Fibroblast of mammary gland (primary cell): ENCODE measurements at regions not wholly inside any gene's neighbourhood (a gene's known extent, or its start where the extent isn't known, plus 50 kb on each side); places are given as distances from the start of the nearest gene placed in this dataset.

Experiments
- DNase-seq: peaks from one replicate; pipeline ENCODE4 v3.0.0-alpha.2; 2010; ENCODE audit warnings: low read depth
- H3K4me3 ChIP-seq: 2 replicates; pipeline ENCODE4 v1.5.1; 2011; ENCODE audit warnings: low read depth, mild to moderate bottlenecking, low read length, moderate library complexity; ENCODE audit not compliant: control insufficient read depth
- TF ChIP-seq, protein P1 (sequence below): conservative IDR thresholded peaks from 2 replicates; pipeline ENCODE4 v1.5.1; 2011; ENCODE audit warnings: low read depth, low read length, inconsistent platforms; ENCODE audit not compliant: control insufficient read depth, insufficient read depth

- DNase-seq = no peak
- H3K4me3 ChIP-seq = no peak overlapping the region
Observed at GRCh38 chrX:121336831-121337421, 289.5 kb downstream of the GLUD2 start.

DNA sequence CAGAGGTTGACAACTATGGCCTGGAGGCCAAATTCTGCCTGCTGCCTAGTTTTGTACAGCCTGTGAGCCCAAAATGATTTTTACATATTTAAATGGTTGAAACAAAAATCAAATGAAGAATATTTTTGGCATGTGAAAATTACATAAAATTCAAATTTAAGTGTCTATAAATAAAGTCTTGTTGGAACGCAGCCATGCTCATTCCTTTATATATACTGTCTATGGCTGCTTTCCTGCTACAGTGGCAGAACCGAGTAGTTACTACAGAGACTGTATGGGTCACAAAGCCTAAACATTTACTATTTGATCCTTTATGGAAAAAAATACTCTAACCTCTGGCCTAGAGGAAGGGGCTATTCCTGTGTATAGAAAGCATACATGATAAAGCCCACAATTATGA lies 290.4 kb downstream of the GLUD2 start:
- DNase-seq = no peak
- TF ChIP-seq, protein P1, sequence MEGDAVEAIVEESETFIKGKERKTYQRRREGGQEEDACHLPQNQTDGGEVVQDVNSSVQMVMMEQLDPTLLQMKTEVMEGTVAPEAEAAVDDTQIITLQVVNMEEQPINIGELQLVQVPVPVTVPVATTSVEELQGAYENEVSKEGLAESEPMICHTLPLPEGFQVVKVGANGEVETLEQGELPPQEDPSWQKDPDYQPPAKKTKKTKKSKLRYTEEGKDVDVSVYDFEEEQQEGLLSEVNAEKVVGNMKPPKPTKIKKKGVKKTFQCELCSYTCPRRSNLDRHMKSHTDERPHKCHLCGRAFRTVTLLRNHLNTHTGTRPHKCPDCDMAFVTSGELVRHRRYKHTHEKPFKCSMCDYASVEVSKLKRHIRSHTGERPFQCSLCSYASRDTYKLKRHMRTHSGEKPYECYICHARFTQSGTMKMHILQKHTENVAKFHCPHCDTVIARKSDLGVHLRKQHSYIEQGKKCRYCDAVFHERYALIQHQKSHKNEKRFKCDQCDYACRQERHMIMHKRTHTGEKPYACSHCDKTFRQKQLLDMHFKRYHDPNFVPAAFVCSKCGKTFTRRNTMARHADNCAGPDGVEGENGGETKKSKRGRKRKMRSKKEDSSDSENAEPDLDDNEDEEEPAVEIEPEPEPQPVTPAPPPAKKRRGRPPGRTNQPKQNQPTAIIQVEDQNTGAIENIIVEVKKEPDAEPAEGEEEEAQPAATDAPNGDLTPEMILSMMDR = no peak
- no peak overlapping the region for H3K4me3 ChIP-seq

More at GRCh38 chrX:121336831-121337421, 289.5 kb downstream of the GLUD2 start:
- TF ChIP-seq, protein P1 = no peak

- no peak for DNase-seq
- H3K4me3 ChIP-seq = no peak overlapping the region
- TF ChIP-seq, protein P1 = no peak
Observed at GRCh38 chrX:121349263-121349662, 301.9 kb downstream of the GLUD2 start.

DNA sequence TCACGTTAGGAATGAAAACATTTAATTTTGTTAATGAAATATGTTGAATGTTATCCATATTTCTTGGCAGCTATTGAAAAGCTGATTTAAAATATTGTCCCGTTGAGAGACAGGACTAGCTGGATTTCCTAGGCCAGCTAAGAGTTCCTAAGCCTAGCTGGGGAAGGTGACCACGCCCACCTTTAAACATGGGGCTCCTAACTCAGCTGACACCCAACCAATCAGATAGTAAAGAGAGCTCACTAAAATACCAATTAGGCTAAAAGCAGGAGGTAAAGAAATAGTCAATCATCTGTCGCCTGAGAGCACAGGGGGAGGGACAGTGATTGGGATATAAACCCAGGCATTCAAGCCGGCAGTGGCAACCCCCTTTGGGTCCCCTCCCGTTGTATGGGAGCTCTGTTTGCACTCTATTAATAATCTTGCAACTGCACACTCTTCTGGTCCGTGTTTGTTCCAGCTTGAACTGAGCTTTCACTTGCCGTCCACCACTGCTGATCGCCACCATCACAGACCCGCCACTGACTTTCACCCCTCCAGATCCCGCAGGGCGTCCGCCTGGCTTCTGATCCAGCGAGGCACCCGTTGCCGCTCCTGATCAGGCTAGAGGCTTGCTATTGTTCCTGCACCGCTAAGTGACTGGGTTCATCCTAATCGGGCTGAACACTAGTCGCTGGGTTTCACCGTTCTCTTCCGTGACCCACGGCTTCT lies 308.9 kb downstream of the GLUD2 start:
- TF ChIP-seq, protein P1 = no peak
- no peak for DNase-seq
- H3K4me3 ChIP-seq = no peak overlapping the region

DNA sequence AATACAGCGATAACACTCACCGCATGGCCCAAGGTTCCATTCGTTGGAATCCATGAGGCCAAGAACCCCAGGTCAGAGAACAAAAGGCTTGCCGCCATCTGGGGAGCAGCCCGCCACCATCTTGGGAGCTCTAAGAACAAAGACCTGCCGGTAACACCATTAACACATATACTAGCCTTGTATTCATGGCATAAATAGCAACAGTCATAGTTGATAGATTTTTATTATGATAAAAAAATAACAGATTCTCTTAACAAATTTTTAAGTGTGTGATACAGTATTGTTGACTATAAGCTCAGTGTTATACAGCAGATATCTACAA lies 309.4 kb downstream of the GLUD2 start:
- DNase-seq = no peak
- TF ChIP-seq, protein P1 = no peak
- no peak overlapping the region for H3K4me3 ChIP-seq

- DNase-seq = no peak
- no peak overlapping the region for H3K4me3 ChIP-seq
- TF ChIP-seq, protein P1 = no peak
Observed at GRCh38 chrX:121360280-121360679, 312.9 kb downstream of the GLUD2 start.
